ENCODE measurements at regions not wholly inside any gene's neighbourhood (a gene's known extent, or its start where the extent isn't known, plus 50 kb on each side); places are given as distances from the start of the nearest gene placed in this dataset.

GRCh38 chr1:67542747-67543146, 112.5 kb upstream of the SERBP1 start:
- TF ChIP-seq TAF1 (IDR thresholded peaks at IDR 0.05; ENCODE audit: low read depth, low read length) (no peak), SRF (IDR thresholded peaks at IDR 0.05; ENCODE audit: low read depth, low read length) (no peak), GABPA (IDR thresholded peaks at IDR 0.05; ENCODE audit: borderline replicate concordance, insufficient read depth, low read length) (no peak), CTCF (IDR thresholded peaks at IDR 0.05; ENCODE audit: control extremely low read depth in 1 of 3, insufficient read depth in 1 of 3, low read depth in 1 of 3, low read length in 3 of 3) (no peak)

All from H1 (cell line).